Fibroblast of the aortic adventitia (primary cell): ENCODE measurements at regions not wholly inside any gene's neighbourhood (a gene's known extent, or its start where the extent isn't known, plus 50 kb on each side); places are given as distances from the start of the nearest gene placed in this dataset.

Experiments
- DNase-seq: peaks from one replicate; pipeline ENCODE4 v3.0.0-alpha.2; 2010; ENCODE audit warnings: low read depth
- H3K4me3 ChIP-seq: 2 replicates; pipeline ENCODE4 v1.5.1; 2011; ENCODE audit warnings: low read depth, mild to moderate bottlenecking, control low read depth, low read length, moderate library complexity
- TF ChIP-seq, protein P1 (sequence below): IDR thresholded peaks from 2 replicates; pipeline ENCODE4 v1.5.1; 2011; ENCODE audit warnings: mild to moderate bottlenecking, low read length, control low read depth, inconsistent platforms; ENCODE audit not compliant: insufficient read depth

DNA sequence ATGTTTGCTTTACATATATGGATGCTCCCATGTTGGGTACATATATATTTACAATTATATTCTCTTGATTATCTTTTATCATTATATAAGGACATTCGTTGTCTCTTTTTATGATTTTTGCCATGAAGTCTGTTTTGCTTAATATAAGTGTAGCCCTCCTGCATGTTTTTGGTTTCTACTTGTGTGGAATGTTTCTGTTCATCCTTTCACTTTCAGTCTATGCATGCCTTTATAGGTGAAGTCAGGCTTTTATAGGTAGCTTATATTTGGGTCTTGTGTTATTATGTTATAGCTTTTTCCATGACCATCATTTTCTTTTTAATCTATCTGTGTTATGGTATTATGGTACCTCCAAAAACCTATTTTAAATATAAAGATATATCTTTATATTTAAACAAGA lies 612.5 kb upstream of the HS3ST5 start:
- TF ChIP-seq, protein P1, sequence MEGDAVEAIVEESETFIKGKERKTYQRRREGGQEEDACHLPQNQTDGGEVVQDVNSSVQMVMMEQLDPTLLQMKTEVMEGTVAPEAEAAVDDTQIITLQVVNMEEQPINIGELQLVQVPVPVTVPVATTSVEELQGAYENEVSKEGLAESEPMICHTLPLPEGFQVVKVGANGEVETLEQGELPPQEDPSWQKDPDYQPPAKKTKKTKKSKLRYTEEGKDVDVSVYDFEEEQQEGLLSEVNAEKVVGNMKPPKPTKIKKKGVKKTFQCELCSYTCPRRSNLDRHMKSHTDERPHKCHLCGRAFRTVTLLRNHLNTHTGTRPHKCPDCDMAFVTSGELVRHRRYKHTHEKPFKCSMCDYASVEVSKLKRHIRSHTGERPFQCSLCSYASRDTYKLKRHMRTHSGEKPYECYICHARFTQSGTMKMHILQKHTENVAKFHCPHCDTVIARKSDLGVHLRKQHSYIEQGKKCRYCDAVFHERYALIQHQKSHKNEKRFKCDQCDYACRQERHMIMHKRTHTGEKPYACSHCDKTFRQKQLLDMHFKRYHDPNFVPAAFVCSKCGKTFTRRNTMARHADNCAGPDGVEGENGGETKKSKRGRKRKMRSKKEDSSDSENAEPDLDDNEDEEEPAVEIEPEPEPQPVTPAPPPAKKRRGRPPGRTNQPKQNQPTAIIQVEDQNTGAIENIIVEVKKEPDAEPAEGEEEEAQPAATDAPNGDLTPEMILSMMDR, result no peak
- no peak overlapping the region for H3K4me3 ChIP-seq
- DNase-seq, result no peak

DNA sequence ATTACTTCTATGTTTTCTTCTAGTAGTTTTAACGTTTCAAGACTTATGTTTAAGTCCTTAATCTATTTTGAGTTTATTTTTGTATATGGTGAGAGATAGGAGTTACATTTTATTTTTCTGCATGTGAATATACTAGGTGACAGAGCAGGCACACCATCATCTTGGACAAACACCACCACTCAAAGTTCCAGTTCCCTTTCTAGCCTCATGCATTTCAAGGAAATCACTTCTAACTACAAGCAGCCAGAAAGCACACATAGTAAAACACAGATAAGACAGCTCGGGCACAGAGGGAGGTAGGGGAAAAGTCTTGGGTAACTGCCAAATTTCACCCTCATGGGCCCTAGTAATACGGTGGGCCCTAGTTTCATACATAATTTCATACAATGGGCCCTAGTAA lies 609.4 kb upstream of the HS3ST5 start:
- TF ChIP-seq, protein P1, result no peak
- DNase-seq, result no peak
- no peak overlapping the region for H3K4me3 ChIP-seq

DNA sequence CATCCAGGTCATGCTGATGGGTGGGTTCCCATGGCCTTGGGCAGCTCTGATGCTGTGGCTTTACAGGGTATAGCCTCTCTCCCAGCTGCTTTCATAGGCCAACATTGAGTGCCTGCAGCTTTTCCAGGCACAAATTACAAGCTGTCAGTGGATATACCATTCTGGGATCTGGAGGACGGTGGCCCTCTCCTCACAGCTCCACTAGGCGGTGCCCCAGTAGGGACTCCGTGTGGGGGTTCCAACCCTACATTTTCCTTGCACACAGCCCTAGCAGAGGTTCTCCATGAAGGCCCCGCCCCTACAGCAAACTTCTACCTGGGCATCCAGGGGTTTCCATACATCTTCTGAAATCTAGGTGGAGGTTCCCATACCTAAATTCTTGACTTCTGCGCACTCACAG lies 602.6 kb upstream of the HS3ST5 start:
- no peak overlapping the region for H3K4me3 ChIP-seq
- TF ChIP-seq, protein P1, result no peak
- DNase-seq, result no peak

DNA sequence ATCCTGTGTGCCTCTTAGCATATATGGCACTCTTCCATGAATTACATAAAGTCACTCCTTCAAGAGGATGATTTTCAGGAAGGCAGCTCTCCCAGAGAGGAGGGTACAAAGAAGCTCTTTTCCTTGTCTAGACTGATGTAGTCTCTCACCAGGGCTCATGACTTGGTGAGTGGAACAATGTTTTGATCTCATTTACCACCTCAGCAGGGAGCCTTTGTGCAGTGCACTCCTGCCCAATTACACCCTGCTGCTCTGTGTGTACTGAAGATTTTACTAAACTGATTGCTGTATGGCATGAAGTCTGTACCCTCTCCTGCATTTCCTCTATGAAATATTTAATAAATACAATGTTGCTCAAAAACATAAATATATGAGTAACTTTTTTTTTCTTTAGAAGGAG lies 598.3 kb upstream of the HS3ST5 start:
- no peak overlapping the region for H3K4me3 ChIP-seq
- TF ChIP-seq, protein P1, result no peak
- DNase-seq, result no peak

DNA sequence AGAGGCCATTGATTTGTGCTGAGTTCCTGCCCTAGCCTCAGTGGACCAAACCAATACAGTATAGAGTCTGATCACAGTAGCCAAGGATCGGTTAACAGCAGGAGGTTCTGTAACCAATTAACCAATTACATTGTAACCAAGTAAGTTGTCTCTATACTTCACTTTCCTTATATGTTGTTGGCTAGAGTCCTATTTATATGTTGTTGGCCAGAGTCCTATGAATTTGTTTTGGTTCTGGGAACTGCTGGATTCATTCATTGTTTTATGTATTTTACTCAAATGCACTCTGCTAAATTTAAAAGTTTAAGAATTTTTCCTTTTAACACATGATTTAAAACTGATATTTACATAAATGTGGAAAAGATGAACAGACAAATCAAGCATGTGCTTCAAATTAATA lies 597.4 kb upstream of the HS3ST5 start:
- TF ChIP-seq, protein P1, result no peak
- no peak overlapping the region for H3K4me3 ChIP-seq
- DNase-seq, result no peak

DNA sequence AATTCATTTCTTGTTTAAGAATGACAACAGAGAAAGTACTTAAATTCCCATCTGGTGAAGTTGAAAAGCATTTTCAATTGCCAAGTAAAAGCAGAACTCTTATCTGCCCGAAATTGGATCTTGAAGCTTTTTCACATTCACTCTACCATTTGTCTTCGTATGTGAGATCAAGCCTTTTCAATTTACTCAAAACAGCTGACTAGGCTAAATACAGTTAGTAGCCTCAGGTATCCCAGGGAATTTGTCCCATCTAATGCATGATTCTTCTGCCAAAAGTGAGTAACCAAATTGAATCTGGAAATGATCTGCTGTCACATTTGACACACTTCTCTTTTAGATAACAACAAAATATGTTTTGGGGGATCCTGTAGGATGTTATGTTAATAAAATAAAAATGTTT lies 596.8 kb upstream of the HS3ST5 start:
- no peak for DNase-seq
- TF ChIP-seq, protein P1, result no peak
- H3K4me3 ChIP-seq, result no peak overlapping the region

DNA sequence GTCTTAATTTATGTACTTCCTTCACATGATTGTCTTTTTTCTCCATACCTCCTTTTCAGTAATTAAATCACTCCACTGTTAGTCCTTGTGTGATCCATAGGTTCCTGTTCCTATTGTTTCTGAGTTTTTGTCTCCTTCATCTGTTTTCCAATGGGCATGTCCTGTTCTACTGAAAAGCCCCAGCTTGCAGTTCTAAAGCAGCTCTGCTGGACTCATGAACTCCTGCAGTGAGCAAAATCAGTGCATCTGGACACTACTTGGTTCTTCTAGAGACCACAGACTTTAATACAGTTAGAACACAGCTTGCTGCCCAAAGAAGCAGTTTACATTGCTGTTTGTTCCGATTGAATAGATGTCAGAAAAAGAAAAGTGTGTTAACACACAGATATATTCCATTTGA lies 593.3 kb upstream of the HS3ST5 start:
- H3K4me3 ChIP-seq, result no peak overlapping the region
- DNase-seq, result no peak
- TF ChIP-seq, protein P1, result no peak
